Osteoblast (primary cell): ENCODE measurements at regions not wholly inside any gene's neighbourhood (a gene's known extent, or its start where the extent isn't known, plus 50 kb on each side); places are given as distances from the start of the nearest gene placed in this dataset.
A peak's percentile ranks its signal among the peaks of the same experiment; 100 is the strongest.

ENCODE experiments used
- DNase-seq: peaks from one replicate; pipeline ENCODE4 v3.0.0; 2011; ENCODE audit warnings: low spot score, mixed read lengths; ENCODE audit not compliant: insufficient read length; ENCODE audit errors: missing footprints
- H2AFZ ChIP-seq: 2 replicates; pipeline ENCODE4 v1.6.0; 2011; ENCODE audit warnings: mild to moderate bottlenecking, low read length
- H3K27ac ChIP-seq: 2 replicates; pipeline ENCODE4 v1.5.1; 2011; ENCODE audit warnings: mild to moderate bottlenecking, low read depth, low read length, moderate library complexity
- H3K27me3 ChIP-seq: 2 replicates; pipeline ENCODE4 v1.6.0; 2012; ENCODE audit warnings: mild to moderate bottlenecking, control low read depth, inconsistent platforms, low read length, moderate library complexity; ENCODE audit not compliant: insufficient read depth
- H3K36me3 ChIP-seq: 2 replicates; pipeline ENCODE4 v1.5.1; 2011; ENCODE audit warnings: mild to moderate bottlenecking, low read length, control low read depth, moderate library complexity; ENCODE audit not compliant: insufficient read depth
- H3K4me1 ChIP-seq: 2 replicates; pipeline ENCODE4 v1.5.1; 2011; ENCODE audit warnings: mild to moderate bottlenecking, low read length, control low read depth, moderate library complexity; ENCODE audit not compliant: insufficient read depth
- H3K4me2 ChIP-seq: 2 replicates; pipeline ENCODE4 v1.6.0; 2011; ENCODE audit warnings: mild to moderate bottlenecking, low read length; ENCODE audit not compliant: insufficient read depth
- H3K4me3 ChIP-seq: fragments of 200-600 bp; sonication (generic); 3 replicates; pipeline ENCODE4 v1.5.1; 2012; ENCODE audit warnings: mild to moderate bottlenecking, low read length, inconsistent platforms; ENCODE audit not compliant: insufficient read depth
- H3K79me2 ChIP-seq: 2 replicates; pipeline ENCODE4 v1.6.0; 2012; ENCODE audit warnings: mild to moderate bottlenecking, low read length, control low read depth, inconsistent platforms; ENCODE audit not compliant: insufficient read depth
- H3K9me3 ChIP-seq: 2 replicates; pipeline ENCODE4 v1.5.1; 2011; ENCODE audit warnings: low read depth, low read length, control low read depth
- H4K20me1 ChIP-seq: 2 replicates; pipeline ENCODE4 v1.6.0; 2012; ENCODE audit warnings: mild to moderate bottlenecking, low read length, control low read depth; ENCODE audit not compliant: insufficient read depth
- TF ChIP-seq, protein P1 (sequence below): IDR thresholded peaks from 2 replicates; pipeline ENCODE4 v1.5.1; 2011; ENCODE audit warnings: mild to moderate bottlenecking, low read depth, low read length, moderate library complexity; ENCODE audit errors: extremely low read depth

- H2AFZ ChIP-seq = no peak overlapping the region
- H3K36me3 ChIP-seq = no peaks in the 10 kb centered on the region
- H3K4me3 ChIP-seq = no peak overlapping the region
- peaks cover 6% of the 10 kb centered on the region for H3K27me3 ChIP-seq
- no peak overlapping the region for H3K4me2 ChIP-seq
- H3K4me1 ChIP-seq = no peaks in the 10 kb centered on the region
- DNase-seq = no peak
- H3K9me3 ChIP-seq = no peaks in the 10 kb centered on the region
- H4K20me1 ChIP-seq = no peaks in the 10 kb centered on the region
- no peak overlapping the region for H3K27ac ChIP-seq
- TF ChIP-seq, protein P1, sequence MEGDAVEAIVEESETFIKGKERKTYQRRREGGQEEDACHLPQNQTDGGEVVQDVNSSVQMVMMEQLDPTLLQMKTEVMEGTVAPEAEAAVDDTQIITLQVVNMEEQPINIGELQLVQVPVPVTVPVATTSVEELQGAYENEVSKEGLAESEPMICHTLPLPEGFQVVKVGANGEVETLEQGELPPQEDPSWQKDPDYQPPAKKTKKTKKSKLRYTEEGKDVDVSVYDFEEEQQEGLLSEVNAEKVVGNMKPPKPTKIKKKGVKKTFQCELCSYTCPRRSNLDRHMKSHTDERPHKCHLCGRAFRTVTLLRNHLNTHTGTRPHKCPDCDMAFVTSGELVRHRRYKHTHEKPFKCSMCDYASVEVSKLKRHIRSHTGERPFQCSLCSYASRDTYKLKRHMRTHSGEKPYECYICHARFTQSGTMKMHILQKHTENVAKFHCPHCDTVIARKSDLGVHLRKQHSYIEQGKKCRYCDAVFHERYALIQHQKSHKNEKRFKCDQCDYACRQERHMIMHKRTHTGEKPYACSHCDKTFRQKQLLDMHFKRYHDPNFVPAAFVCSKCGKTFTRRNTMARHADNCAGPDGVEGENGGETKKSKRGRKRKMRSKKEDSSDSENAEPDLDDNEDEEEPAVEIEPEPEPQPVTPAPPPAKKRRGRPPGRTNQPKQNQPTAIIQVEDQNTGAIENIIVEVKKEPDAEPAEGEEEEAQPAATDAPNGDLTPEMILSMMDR = no peak
- no peaks in the 10 kb centered on the region for H3K79me2 ChIP-seq
Observed at GRCh38 chr14:61918998-61919397, 156.8 kb downstream of the SNAPC1 start.

DNA sequence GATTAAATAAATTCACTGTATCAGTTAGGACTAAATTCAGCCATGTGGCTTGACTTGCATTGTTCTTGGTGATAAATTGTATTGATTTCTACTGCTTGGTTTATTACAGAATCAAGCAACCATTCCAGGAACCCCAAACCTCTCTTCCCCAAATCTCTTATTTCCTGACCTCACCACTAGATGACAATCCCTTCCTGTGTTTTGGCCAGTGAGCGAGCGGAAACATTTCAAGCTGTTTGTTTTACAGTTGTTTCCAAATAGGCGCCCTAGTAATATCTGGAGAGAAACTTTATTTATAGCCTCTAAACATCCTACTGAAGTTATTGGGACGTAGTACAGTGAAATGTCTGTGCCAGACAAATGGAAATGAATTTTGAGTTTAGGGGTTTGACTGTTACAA lies 161.1 kb downstream of the SNAPC1 start:
- TF ChIP-seq, protein P1 = peak; percentile 41
- no peak for DNase-seq
- Histone ChIP-seq H3K4me2 (no peak overlapping the region), H3K27ac (no peak overlapping the region), H2AFZ (no peak overlapping the region), H3K9me3 (no peaks in the 10 kb centered on the region), H3K27me3 (peaks cover 12% of the 10 kb centered on the region), H3K4me3 (no peak overlapping the region), H4K20me1 (no peaks in the 10 kb centered on the region), H3K4me1 (peaks cover 4% of the 10 kb centered on the region), H3K79me2 (no peaks in the 10 kb centered on the region), H3K36me3 (no peaks in the 10 kb centered on the region)

DNA sequence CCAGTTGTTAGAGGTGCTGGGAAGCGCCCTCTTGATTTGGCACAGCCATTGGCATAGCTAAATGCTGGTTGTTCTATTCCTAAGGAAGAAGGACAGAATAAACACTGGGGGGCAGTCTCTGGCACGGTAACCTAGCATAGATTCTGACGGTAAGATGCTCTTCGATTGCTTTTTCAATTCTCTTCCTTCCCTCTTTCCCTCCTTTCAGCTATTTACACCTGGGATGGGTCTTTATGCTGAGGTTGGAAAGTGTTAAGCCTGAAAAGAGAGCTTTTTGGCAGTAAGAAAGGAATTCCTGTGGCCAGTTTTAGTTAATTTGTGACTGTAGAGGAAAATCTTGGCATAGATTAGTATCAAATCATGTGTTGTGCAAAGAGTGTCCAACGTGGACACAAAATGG lies 162.8 kb downstream of the SNAPC1 start:
- Histone ChIP-seq H3K79me2 (no peaks in the 10 kb centered on the region), H3K4me3 (no peak overlapping the region), H3K36me3 (no peaks in the 10 kb centered on the region), H2AFZ (no peak overlapping the region), H4K20me1 (no peaks in the 10 kb centered on the region), H3K4me1 (peaks cover 4% of the 10 kb centered on the region), H3K27me3 (peaks cover 28% of the 10 kb centered on the region), H3K27ac (no peak overlapping the region), H3K9me3 (no peaks in the 10 kb centered on the region), H3K4me2 (no peak overlapping the region)
- TF ChIP-seq, protein P1 = peak; percentile 38
- no peak for DNase-seq

GRCh38 chr14:61925732-61926435 lies 163.7 kb downstream of the SNAPC1 start:
- Histone ChIP-seq H3K4me2 (no peak overlapping the region), H3K27ac (peak overlapping the region; percentile 7), H3K4me3 (no peak overlapping the region), H3K9me3 (no peaks in the 10 kb centered on the region), H3K4me1 (peaks cover 4% of the 10 kb centered on the region), H3K79me2 (no peaks in the 10 kb centered on the region), H4K20me1 (no peaks in the 10 kb centered on the region), H3K27me3 (peaks cover 34% of the 10 kb centered on the region), H2AFZ (no peak overlapping the region), H3K36me3 (no peaks in the 10 kb centered on the region)
- DNase-seq = no peak
- TF ChIP-seq, protein P1 = no peak
